Thoracic aorta (tissue), 2 donors: ENCODE measurements at regions not wholly inside any gene's neighbourhood (a gene's known extent, or its start where the extent isn't known, plus 50 kb on each side); places are given as distances from the start of the nearest gene placed in this dataset.

Source experiments
- ATAC-seq: fragments of 150-250 bp; one replicate; pipeline ENCODE4 v1.8.0; 2017; ENCODE audit warnings: low read depth; ENCODE audit not compliant: insufficient number of reproducible peaks, low FRiP score
- DNase-seq: peaks from one replicate; pipeline ENCODE4 v3.0.0-alpha.2; 2020; ENCODE audit warnings: low spot score
- H3K27ac ChIP-seq, 2 donors: fragments of 200-600 bp; sonication (generic); 1 replicate in 1 of 2; 2 replicates in 1 of 2; pipeline ENCODE4 v1.5.1; 2016; ENCODE audit warnings: mild to moderate bottlenecking in 2 of 2, moderate library complexity in 2 of 2
- H3K27me3 ChIP-seq: fragments of 200-600 bp; sonication (generic); replicated peaks from 2 replicates; pipeline ENCODE4 v1.6.0; 2016; ENCODE audit warnings: mild to moderate bottlenecking; ENCODE audit not compliant: insufficient read depth
- H3K36me3 ChIP-seq: fragments of 200-600 bp; sonication (generic); one replicate; pipeline ENCODE4 v1.5.1; 2016
- H3K4me1 ChIP-seq, 2 donors: fragments of 200-600 bp; sonication (generic); 1 replicate in 1 of 2; 2 replicates in 1 of 2; pipeline versions ENCODE4 v1.5.1 to v1.6.0; 2016; ENCODE audit warnings: low read depth in 2 of 2, mild to moderate bottlenecking in 1 of 2; ENCODE audit not compliant: control insufficient read depth in 1 of 2
- H3K4me3 ChIP-seq: fragments of 200-600 bp; sonication (generic); 2 replicates; pipeline ENCODE4 v1.5.1; 2016; ENCODE audit warnings: mild to moderate bottlenecking
- H3K9me3 ChIP-seq: fragments of 200-600 bp; sonication (generic); 2 replicates; pipeline ENCODE4 v1.5.1; 2016
- TF ChIP-seq, protein P1 (sequence below): fragments of 200-600 bp; sonication (generic); IDR thresholded peaks from one replicate; pipeline ENCODE4 v1.5.1; 2019; ENCODE audit warnings: antibody characterized with exemption

DNA sequence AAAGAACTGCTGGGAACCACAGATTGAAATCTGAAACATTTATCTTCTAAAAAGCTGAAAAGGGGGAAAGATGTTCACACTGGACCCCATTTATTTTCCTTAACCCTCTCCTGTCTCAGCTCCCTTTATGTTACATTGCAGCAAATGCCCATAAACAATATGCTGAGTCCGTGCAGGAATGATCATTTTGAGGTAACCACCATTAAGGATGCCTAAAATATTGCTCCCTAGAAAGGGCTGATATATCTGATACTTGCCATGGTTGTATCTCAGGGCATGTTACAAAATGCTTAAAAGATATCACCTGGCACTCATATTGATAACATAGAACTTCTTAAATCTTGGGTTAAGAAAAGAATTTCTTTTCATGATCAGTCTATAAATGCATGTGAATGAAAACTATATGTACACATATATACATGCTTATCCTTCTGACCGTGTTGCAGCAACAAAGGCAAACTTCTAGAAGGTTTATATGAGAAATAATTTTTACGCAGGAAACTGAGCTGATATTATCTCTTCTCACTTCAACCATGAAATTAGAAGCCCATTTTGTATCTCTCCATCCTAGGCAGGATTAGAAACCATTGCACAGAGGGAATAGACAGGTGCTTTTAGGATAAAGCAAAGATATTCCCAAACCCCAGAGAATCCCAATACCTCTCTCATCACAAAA lies 362.7 kb upstream of the SLC30A5 start:
- Histone ChIP-seq H3K4me3 (no peak overlapping the region), H3K9me3 (no peaks in the 10 kb centered on the region), H3K36me3 (no peaks in the 10 kb centered on the region), H3K27me3 (no peaks in the 10 kb centered on the region), H3K27ac (no peak overlapping the region), H3K4me1 (peaks cover 0 to 27% of the 10 kb centered on the region in 2 donors)
- TF ChIP-seq, protein P1, sequence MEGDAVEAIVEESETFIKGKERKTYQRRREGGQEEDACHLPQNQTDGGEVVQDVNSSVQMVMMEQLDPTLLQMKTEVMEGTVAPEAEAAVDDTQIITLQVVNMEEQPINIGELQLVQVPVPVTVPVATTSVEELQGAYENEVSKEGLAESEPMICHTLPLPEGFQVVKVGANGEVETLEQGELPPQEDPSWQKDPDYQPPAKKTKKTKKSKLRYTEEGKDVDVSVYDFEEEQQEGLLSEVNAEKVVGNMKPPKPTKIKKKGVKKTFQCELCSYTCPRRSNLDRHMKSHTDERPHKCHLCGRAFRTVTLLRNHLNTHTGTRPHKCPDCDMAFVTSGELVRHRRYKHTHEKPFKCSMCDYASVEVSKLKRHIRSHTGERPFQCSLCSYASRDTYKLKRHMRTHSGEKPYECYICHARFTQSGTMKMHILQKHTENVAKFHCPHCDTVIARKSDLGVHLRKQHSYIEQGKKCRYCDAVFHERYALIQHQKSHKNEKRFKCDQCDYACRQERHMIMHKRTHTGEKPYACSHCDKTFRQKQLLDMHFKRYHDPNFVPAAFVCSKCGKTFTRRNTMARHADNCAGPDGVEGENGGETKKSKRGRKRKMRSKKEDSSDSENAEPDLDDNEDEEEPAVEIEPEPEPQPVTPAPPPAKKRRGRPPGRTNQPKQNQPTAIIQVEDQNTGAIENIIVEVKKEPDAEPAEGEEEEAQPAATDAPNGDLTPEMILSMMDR, result no peak
- ATAC-seq, result no peak
- DNase-seq, result no peak

- H3K27ac ChIP-seq, result no peak overlapping the region
- no peaks in the 10 kb centered on the region for H3K36me3 ChIP-seq
- H3K4me3 ChIP-seq, result no peak overlapping the region
- no peaks in the 10 kb centered on the region for H3K27me3 ChIP-seq
- ATAC-seq (no peak), DNase-seq (no peak)
- no peaks in the 10 kb centered on the region for H3K9me3 ChIP-seq
- TF ChIP-seq, protein P1, result no peak
- peaks cover 0 to 27% of the 10 kb centered on the region in 2 donors for H3K4me1 ChIP-seq
These were observed 361.6 kb upstream of the SLC30A5 start for GRCh38 chr5:68732251-68732650.

- no peak for ATAC-seq
- H3K36me3 ChIP-seq, result no peaks in the 10 kb centered on the region
- no peaks in the 10 kb centered on the region for H3K9me3 ChIP-seq
These were observed 359.0 kb upstream of the SLC30A5 start for GRCh38 chr5:68734781-68735180.

GRCh38 chr5:68738236-68738635 lies 355.6 kb upstream of the SLC30A5 start:
- Histone ChIP-seq H3K27me3 (no peaks in the 10 kb centered on the region), H3K4me1 (no peaks in the 10 kb centered on the region), H3K4me3 (no peak overlapping the region), H3K9me3 (no peaks in the 10 kb centered on the region), H3K36me3 (no peaks in the 10 kb centered on the region), H3K27ac (no peak overlapping the region)
- TF ChIP-seq, protein P1, result no peak
- DNase-seq (no peak), ATAC-seq (no peak)

More at GRCh38 chr5:68734781-68735180, 359.0 kb upstream of the SLC30A5 start:
- no peak overlapping the region for H3K4me3 ChIP-seq
- TF ChIP-seq, protein P1, result no peak
- no peaks in the 10 kb centered on the region for H3K27me3 ChIP-seq
- H3K27ac ChIP-seq, result no peak overlapping the region
- no peak for DNase-seq
- H3K4me1 ChIP-seq, result peaks cover 0 to 25% of the 10 kb centered on the region in 2 donors

DNA sequence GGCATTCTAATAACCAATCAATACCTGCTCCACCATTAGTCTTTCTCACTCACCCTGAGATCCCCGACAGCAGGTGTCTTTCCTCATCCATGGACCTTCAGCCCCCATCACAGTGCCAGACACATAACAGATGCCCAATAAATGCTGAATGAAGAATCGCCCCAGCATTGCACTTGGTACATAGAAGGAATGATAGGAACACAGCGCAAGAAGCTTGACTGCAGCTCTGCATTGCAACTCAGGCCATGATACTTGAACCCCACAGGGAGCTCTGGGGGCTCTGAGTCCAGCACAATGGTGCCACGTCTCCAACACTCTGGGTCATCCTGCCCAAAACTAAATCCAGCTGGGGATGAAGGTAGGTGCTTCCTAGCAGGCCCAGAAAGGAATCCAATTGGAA lies 355.0 kb upstream of the SLC30A5 start:
- Histone ChIP-seq H3K9me3 (no peaks in the 10 kb centered on the region), H3K36me3 (no peaks in the 10 kb centered on the region), H3K27ac (no peak overlapping the region), H3K4me1 (no peaks in the 10 kb centered on the region), H3K27me3 (no peaks in the 10 kb centered on the region), H3K4me3 (no peak overlapping the region)
- no peak for DNase-seq
- ATAC-seq, result no peak
- TF ChIP-seq, protein P1, result no peak
